RWPE1 (cell line): ENCODE measurements at regions not wholly inside any gene's neighbourhood (a gene's known extent, or its start where the extent isn't known, plus 50 kb on each side); places are given as distances from the start of the nearest gene placed in this dataset.
A peak's percentile ranks its signal among the peaks of the same experiment; 100 is the strongest.

Source experiments
- CTCF ChIA-PET: fragments of 350-600 bp; sonication (Branson Sonifier 250); formaldehyde crosslinking; extraction: SDS; loops from one replicate; lab custom pipeline; 2021; lab: Yijun Ruan, JAX
- POLR2A ChIA-PET: fragments of 400-600 bp; formaldehyde crosslinking; extraction: SDS; loops from one replicate; lab custom pipeline; 2020; ENCODE audit warnings: antibody characterized with exemption; ENCODE audit not compliant: low non-redundant PET; lab: Yijun Ruan, JAX
- DNase-seq: peaks from one replicate; pipeline ENCODE4 v3.0.0; 2012; ENCODE audit warnings: low spot score
- H3K27ac ChIP-seq: fragments of 450-650 bp; 2 replicates; pipeline ENCODE4 v1.5.1; 2017
- TF ChIP-seq, protein P1 (sequence below): fragments of 450-650 bp; conservative IDR thresholded peaks from 2 replicates; pipeline ENCODE4 v1.5.1; 2017; ENCODE audit warnings: low read depth, mild to moderate bottlenecking

GRCh38 chr6:63436356-63436755 lies 116.6 kb upstream of the LGSN start:
- no peak overlapping the region for H3K27ac ChIP-seq

DNA sequence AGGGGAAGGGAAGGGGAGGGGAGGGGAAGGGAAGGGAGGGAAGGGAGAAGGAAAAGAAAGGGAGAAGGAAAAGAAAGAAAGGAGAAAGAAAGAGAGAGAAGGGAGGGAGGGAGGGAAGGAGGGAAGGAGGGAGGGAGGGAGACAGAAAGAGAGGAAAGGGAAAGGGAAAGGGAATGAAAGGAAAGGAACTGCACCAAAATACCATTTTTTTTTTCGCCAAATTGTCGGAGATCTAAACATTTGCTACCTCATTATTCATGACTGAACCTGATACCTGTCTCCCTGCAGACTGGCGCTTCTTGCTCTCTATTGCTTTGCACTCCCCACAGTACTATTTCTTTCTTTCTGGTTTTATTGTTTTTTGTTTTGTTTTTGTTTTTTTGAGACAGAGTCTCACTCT lies 117.3 kb upstream of the LGSN start:
- CTCF ChIA-PET: no interaction called here
- DNase-seq: no peak
- TF ChIP-seq, protein P1, sequence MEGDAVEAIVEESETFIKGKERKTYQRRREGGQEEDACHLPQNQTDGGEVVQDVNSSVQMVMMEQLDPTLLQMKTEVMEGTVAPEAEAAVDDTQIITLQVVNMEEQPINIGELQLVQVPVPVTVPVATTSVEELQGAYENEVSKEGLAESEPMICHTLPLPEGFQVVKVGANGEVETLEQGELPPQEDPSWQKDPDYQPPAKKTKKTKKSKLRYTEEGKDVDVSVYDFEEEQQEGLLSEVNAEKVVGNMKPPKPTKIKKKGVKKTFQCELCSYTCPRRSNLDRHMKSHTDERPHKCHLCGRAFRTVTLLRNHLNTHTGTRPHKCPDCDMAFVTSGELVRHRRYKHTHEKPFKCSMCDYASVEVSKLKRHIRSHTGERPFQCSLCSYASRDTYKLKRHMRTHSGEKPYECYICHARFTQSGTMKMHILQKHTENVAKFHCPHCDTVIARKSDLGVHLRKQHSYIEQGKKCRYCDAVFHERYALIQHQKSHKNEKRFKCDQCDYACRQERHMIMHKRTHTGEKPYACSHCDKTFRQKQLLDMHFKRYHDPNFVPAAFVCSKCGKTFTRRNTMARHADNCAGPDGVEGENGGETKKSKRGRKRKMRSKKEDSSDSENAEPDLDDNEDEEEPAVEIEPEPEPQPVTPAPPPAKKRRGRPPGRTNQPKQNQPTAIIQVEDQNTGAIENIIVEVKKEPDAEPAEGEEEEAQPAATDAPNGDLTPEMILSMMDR: no peak
- no peak overlapping the region for H3K27ac ChIP-seq
- POLR2A ChIA-PET: no interaction called here

More at GRCh38 chr6:63436356-63436755, 116.6 kb upstream of the LGSN start:
- DNase-seq: no peak
- TF ChIP-seq, protein P1: no peak
- ChIA-PET CTCF (interaction anchor here (0.6 kb wide), 1 partner anchor 366 kb away, joined by 3 read pairs; no protein-coding TSS in a partner anchor), POLR2A (no interaction called here)

- TF ChIP-seq, protein P1: no peak
- DNase-seq: no peak
- CTCF ChIA-PET: interaction anchor here (0.8 kb wide), 1 partner anchor 324 kb away, joined by 3 read pairs; no protein-coding TSS in a partner anchor
- POLR2A ChIA-PET: no interaction called here
- no peak overlapping the region for H3K27ac ChIP-seq
Measured at GRCh38 chr6:63440057-63440456, 120.3 kb upstream of the LGSN start.

GRCh38 chr6:63440594-63440993 lies 120.8 kb upstream of the LGSN start:
- H3K27ac ChIP-seq: no peak overlapping the region
- TF ChIP-seq, protein P1: no peak
- ChIA-PET CTCF (interaction anchor here (0.5 to 0.8 kb wide), 2 partner anchors 12 to 324 kb away, joined by 3 read pairs; no protein-coding TSS in a partner anchor), POLR2A (no interaction called here)
- no peak for DNase-seq

- peak overlapping the region; percentile 39 for H3K27ac ChIP-seq
- ChIA-PET POLR2A (no interaction called here), CTCF (interaction anchor here (0.5 kb wide), 2 partner anchors 11 to 26 kb away, joined by 3 to 5 read pairs; no protein-coding TSS in a partner anchor)
Measured at GRCh38 chr6:63441266-63441956, 121.6 kb upstream of the LGSN start.

GRCh38 chr6:63442870-63443269 lies 123.1 kb upstream of the LGSN start:
- H3K27ac ChIP-seq: no peak overlapping the region
- DNase-seq: no peak
- ChIA-PET POLR2A (no interaction called here), CTCF (no interaction called here)
- TF ChIP-seq, protein P1: no peak

More at GRCh38 chr6:63441266-63441956, 121.6 kb upstream of the LGSN start:
- DNase-seq: no peak
- TF ChIP-seq, protein P1: 0 out of 2 replicates have a peak, but pooled peaks have one; percentile 16
